ENCODE measurements at regions not wholly inside any gene's neighbourhood (a gene's known extent, or its start where the extent isn't known, plus 50 kb on each side); places are given as distances from the start of the nearest gene placed in this dataset.

GRCh38 chr2:30046396-30046795, 100.4 kb upstream of the YPEL5 start:
- Histone ChIP-seq H3K9ac (ENCODE audit: extremely low read depth, low read length, poor library complexity, severe bottlenecking) (no peak overlapping the region), H3K4me3 (ENCODE audit: low read length) (no peak overlapping the region), H3K27me3 (ENCODE audit: control insufficient read depth, insufficient read depth, low read length, poor library complexity, severe bottlenecking) (no peaks in the 10 kb centered on the region), H3K9me3 (ENCODE audit: control insufficient read depth, low read length) (no peaks in the 10 kb centered on the region), H3K36me3 (ENCODE audit: control insufficient read depth, insufficient read depth, low read length) (no peaks in the 10 kb centered on the region), H3K4me1 (ENCODE audit: control insufficient read depth, insufficient read depth, low read length) (no peaks in the 10 kb centered on the region), H3K27ac (ENCODE audit: low read depth, low read length) (no peak overlapping the region)
- WGBS, 2 experiments (ENCODE audit: insufficient coverage in 1 of 2, insufficient read length in 1 of 2) = 98 to 100% methylated on average over 1 to 2 of the region's 2 CpGs
- Mint-ChIP-seq H3K36me3 (ENCODE audit: low read depth) (no peaks in the 10 kb centered on the region), H3K27me3 (ENCODE audit: insufficient read depth) (peaks cover 7% of the 10 kb centered on the region), H3K27ac (no peak overlapping the region), H3K4me1 (peaks cover 4% of the 10 kb centered on the region), H3K4me3 (no peak overlapping the region), H3K9me3 (no peaks in the 10 kb centered on the region)
- DNase-seq = no peak
- no peak for TF ChIP-seq CTCF (conservative IDR thresholded peaks at IDR 0.05)

GRCh38 chr2:30046979-30047378, 99.8 kb upstream of the YPEL5 start:
- TF ChIP-seq CTCF (conservative IDR thresholded peaks at IDR 0.05) = no peak
- WGBS, 2 experiments (ENCODE audit: insufficient coverage in 1 of 2, insufficient read length in 1 of 2) = 95 to 100% methylated on average over 3 of the region's 3 CpGs
- H3K36me3 Mint-ChIP-seq (ENCODE audit: low read depth) = no peaks in the 10 kb centered on the region

GRCh38 chr2:30048636-30049175, 98.1 kb upstream of the YPEL5 start:
- 92 to 94% methylated on average over 5 to 8 of the region's 8 CpGs for WGBS, 2 experiments (ENCODE audit: insufficient coverage in 1 of 2, insufficient read length in 1 of 2)
- DNase-seq = no peak
- Histone ChIP-seq H3K27me3 (ENCODE audit: control insufficient read depth, insufficient read depth, low read length, poor library complexity, severe bottlenecking) (no peaks in the 10 kb centered on the region), H3K36me3 (ENCODE audit: control insufficient read depth, insufficient read depth, low read length) (no peaks in the 10 kb centered on the region), H3K9ac (ENCODE audit: extremely low read depth, low read length, poor library complexity, severe bottlenecking) (no peak overlapping the region), H3K4me3 (ENCODE audit: low read length) (no peak overlapping the region), H3K4me1 (ENCODE audit: control insufficient read depth, insufficient read depth, low read length) (no peaks in the 10 kb centered on the region), H3K27ac (ENCODE audit: low read depth, low read length) (no peak overlapping the region), H3K9me3 (ENCODE audit: control insufficient read depth, low read length) (no peaks in the 10 kb centered on the region)
- no peak for TF ChIP-seq CTCF (conservative IDR thresholded peaks at IDR 0.05)
- Mint-ChIP-seq H3K9me3 (no peaks in the 10 kb centered on the region), H3K27ac (no peak overlapping the region), H3K4me1 (peaks cover 4% of the 10 kb centered on the region), H3K36me3 (ENCODE audit: low read depth) (no peaks in the 10 kb centered on the region), H3K27me3 (ENCODE audit: insufficient read depth) (peaks cover 21% of the 10 kb centered on the region), H3K4me3 (no peak overlapping the region)

More at GRCh38 chr2:30046979-30047378, 99.8 kb upstream of the YPEL5 start:
- no peak overlapping the region for H3K27ac Mint-ChIP-seq
- H3K9ac ChIP-seq (ENCODE audit: extremely low read depth, low read length, poor library complexity, severe bottlenecking) = no peak overlapping the region
- peaks cover 13% of the 10 kb centered on the region for H3K27me3 Mint-ChIP-seq (ENCODE audit: insufficient read depth)
- H3K27ac ChIP-seq (ENCODE audit: low read depth, low read length) = no peak overlapping the region
- H3K4me1 ChIP-seq (ENCODE audit: control insufficient read depth, insufficient read depth, low read length) = no peaks in the 10 kb centered on the region
- H3K9me3 Mint-ChIP-seq = no peaks in the 10 kb centered on the region
- no peak for DNase-seq
- no peaks in the 10 kb centered on the region for H3K27me3 ChIP-seq (ENCODE audit: control insufficient read depth, insufficient read depth, low read length, poor library complexity, severe bottlenecking)
- no peaks in the 10 kb centered on the region for H3K36me3 ChIP-seq (ENCODE audit: control insufficient read depth, insufficient read depth, low read length)
- H3K4me1 Mint-ChIP-seq = peaks cover 4% of the 10 kb centered on the region
- no peak overlapping the region for H3K4me3 Mint-ChIP-seq
- H3K4me3 ChIP-seq (ENCODE audit: low read length) = no peak overlapping the region
- no peaks in the 10 kb centered on the region for H3K9me3 ChIP-seq (ENCODE audit: control insufficient read depth, low read length)

All from endodermal cell (in vitro differentiated cells).